SK-N-MC (cell line): ENCODE measurements at regions not wholly inside any gene's neighbourhood (a gene's known extent, or its start where the extent isn't known, plus 50 kb on each side); places are given as distances from the start of the nearest gene placed in this dataset.

ENCODE experiments used
- EZH2 ChIP-seq: fragments of 200-600 bp; sonication (generic); IDR thresholded peaks from one replicate; pipeline ENCODE4 v1.6.1; 2017; ENCODE audit warnings: antibody characterized with exemption
- FOXP2 ChIP-seq: optimal IDR thresholded peaks from 2 replicates; pipeline ENCODE3; 2011; ENCODE audit warnings: mild to moderate bottlenecking, moderate library complexity; ENCODE audit not compliant: insufficient read depth; ENCODE audit errors: extremely low read length, control extremely low read depth
- POLR2AphosphoS5 ChIP-seq: IDR thresholded peaks from 2 replicates; pipeline ENCODE4 v1.6.1; 2012; ENCODE audit warnings: mild to moderate bottlenecking, low read depth, low read length, borderline replicate concordance

- no peak for TF ChIP-seq EZH2
- no peak for TF ChIP-seq POLR2AphosphoS5
- TF ChIP-seq FOXP2 = no peak
Observed at GRCh38 chr5:5671823-5672222, 249.3 kb downstream of the ICE1 start.
